Putamen (tissue), 1 donor: ENCODE measurements at regions not wholly inside any gene's neighbourhood (a gene's known extent, or its start where the extent isn't known, plus 50 kb on each side); places are given as distances from the start of the nearest gene placed in this dataset.

Experiments
- DNase-seq: peaks from one replicate; pipeline ENCODE4 v3.0.0-alpha.2; 2016; ENCODE audit warnings: low spot score

DNA sequence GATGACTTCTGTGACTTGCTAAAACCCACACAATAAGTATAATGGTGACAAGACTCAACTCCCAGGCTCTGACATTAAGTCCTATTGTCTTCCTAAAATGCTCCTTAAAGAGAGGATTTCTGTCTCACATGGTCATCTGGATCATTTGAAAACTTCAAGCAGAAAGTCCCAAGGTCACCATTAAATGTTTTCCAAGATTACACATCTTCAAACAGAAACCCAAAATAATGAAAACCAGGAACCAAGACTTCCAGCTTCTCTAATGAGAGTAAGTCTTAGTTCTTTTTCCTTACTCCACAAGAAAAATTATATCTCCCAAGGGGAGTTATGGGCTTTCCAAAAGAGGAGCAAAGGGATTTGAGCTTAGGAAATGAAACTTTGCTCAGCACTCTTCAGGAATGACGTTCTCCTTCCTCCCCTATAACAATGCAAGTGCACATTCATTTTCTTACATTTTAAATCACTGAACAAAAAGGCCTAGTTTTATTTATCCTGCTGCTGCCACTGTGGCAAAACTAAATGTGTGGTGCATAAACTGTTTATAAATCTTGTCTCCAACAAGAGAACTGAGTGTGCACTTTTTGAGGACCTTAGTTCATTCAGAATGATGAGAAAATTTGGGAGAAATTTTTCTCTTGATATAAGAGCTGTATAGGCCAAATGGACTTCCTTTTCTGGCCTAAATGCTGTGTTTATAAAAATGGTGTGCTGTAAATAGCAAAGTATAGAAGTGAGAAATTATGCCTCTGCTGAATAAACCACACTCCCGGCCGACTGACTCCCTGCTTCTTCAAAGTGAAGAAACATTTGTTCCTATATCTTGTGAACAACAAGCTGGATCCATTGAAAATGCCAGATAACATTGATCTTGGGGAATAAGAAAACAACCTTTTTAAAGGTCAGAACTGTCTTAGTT is 148.4 kb upstream of the PLEKHG7 start:
- no peak for DNase-seq

DNA sequence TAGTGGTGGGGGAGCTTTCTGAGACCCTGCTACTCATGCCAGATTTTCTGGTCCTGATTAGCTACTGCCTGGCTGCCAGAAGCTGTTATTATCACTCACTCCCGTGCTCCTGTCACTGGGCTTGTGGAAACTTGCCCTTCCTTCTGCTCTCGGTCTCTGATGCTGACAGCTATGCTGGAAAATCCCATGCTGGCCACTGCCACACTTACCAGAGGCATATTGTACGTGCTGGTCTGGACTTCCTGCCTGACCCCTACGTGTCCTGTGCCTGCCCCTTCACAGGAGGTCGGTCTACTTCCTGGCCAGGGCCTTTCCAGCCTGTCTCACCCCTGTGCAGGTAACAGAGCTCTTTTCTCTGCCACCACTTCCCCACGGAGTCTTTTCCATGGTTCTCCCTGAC is 149.4 kb upstream of the PLEKHG7 start:
- DNase-seq = no peak

DNA sequence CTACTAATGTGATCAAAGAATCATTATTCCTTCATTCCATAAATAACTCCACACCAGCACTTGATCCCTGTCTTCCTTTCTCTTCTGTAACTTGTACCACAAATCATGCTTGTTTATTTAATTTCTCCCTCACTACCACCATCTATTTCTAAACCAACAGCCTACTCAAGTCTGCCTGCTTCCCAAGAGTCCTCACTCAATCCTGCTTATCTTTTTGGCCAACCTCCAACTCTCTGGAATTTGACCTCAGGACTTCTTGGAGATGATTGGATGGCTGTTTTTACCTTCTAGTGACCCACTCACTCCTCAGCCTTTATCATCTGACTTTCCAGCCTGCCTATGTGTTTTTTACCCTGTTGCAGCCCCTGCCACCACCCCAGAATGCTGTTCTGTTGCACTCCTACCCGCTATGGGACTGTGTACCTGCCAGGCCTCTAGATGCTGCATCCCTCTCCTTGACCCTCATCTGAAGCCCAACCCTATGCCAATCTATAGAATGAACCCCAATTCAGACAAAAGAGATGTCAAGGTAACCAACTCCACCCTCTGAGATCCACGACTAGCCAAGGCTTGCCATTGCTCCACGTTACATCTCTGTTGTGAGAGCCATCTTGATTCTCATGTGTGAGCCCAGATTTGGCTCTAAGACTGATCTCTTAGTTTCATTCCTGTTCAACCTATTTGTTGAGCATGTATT is 150.2 kb upstream of the PLEKHG7 start:
- no peak for DNase-seq

DNA sequence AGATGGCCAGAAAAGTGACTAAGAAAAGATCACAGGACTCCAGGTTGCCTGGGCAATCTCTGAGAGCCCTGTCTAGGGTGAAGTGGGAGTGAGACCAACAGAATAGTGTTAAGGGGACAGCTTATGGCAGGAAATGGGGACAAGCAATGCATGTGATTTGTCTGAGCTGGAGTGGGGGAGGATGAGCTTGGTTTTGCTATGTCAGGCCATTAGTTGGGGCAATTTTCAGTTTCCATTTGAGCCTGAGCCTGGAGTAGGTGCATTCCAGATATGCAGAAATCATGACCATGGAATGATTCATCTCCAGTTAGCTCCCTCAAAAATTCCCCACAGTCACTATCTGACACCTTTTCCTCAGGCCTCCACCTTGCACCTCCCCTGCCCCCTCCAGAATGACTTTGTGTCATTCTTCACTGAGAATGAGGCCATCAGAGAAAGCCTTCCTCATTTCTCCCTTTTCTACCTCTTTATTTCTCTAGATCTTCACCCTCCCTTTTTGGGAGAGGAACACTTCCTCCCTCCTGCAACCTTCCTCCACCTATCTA is 150.9 kb upstream of the PLEKHG7 start:
- DNase-seq = no peak

DNA sequence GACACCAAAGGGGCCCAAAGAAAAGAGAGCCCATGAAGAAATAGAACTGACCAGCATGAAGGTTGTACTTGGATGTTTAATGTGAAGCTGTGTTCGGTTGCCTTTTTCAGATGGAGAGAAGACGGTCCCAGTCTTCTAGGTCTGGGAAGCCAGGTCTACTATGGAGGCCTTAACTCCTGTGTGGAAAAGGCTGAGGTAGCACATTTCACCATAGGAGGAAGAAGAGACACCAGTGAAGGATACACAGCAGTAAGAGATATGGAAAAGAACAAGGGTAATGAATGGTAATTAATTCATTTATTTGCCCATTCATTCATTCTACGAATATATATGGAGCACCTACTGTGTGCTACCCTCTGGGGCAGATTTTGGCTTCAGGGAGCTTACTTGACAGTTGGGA is 151.6 kb upstream of the PLEKHG7 start:
- no peak for DNase-seq

DNA sequence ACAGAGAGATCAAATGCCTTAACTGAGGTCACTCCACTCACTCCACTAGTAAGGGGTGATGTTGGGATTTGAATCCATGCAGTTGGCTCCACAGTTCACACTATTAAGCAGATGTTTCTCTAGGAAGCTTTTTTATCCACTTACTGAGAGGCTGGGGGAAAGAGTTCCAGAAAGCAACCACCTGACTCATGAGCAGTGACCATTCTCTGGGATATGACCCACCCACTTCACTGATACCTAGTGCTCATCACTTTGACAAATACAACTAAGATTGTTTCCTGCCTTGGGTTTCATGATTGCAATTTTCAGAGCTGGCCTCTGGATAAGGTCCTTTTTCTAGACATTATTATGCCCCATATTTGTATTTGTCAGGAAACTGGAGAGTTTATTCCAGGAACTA is 152.1 kb upstream of the PLEKHG7 start:
- DNase-seq = no peak

DNA sequence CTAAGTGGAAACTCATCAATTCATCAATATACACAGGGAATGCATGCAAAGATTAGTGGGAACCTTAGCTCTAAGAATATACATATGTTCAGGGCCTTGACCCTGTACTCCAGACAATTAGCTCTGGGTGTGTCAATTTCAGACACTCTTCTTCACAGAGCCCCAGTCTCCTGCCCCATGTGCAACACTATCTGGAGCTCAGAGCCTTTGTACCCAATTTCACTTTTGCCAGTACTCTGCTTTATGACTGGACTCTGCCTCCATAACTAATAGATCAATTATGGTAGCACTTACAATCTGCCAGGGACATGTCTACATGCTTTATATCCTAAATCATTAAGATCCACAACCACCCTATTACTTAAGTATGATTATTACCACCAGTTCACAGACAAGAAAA is 152.5 kb upstream of the PLEKHG7 start:
- no peak for DNase-seq

DNA sequence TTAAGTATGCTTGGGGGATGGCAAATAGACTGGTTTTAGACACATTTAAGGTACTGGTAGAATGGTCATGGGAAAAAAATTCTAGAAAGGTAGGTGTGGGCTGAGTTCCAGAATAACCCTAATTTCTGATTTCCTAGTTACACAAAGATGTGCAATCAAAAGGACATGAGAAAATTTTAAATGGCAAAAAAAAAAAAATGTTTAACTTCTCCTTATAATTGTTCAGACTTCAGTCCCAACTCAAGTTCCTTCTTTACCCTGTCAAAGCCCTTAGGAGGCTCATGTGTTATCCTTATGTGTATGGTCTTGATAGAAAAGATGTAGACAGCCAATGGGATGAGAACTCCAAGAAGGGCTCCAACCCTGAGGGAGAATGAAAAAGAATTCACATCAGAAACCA is 153.3 kb upstream of the PLEKHG7 start:
- DNase-seq = no peak

DNA sequence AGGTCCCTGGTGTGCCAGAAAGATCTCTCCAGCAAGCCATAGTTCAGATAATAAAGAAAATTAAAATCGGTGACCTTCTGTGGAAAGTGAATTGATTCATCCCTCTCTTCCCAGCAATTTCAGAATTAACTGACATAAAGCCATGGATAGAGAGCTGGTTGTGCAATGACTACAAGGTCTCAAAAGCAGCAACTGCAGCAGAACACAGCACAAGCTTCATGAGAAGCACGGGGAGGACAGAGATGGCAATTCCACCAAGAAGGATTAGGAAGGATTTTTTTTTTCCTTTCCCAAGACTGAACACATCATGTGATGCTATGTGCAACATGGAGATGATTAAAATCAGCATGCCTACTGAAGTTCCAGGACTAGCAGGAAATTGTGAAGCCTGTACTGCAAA is 154.9 kb upstream of the PLEKHG7 start:
- DNase-seq = no peak

DNA sequence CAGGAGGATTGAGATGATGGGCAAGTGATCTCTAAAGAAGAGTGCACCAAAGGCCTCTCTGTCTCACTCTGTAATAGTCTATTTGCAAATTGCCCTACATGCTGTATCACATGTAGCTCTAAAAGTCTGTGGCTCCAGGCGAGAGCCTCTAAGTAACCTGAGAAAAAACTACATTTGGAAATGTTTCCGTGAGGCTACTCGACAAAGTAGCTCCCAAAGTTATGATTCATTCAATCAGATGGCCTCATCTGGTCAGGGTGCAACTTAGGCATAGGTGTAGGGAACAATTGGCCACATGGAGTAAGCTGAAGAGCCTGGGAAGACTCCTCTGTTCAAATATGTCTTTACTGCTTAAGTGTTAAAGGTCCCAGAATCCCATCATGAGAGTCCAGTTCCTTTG is 155.4 kb upstream of the PLEKHG7 start:
- no peak for DNase-seq

DNA sequence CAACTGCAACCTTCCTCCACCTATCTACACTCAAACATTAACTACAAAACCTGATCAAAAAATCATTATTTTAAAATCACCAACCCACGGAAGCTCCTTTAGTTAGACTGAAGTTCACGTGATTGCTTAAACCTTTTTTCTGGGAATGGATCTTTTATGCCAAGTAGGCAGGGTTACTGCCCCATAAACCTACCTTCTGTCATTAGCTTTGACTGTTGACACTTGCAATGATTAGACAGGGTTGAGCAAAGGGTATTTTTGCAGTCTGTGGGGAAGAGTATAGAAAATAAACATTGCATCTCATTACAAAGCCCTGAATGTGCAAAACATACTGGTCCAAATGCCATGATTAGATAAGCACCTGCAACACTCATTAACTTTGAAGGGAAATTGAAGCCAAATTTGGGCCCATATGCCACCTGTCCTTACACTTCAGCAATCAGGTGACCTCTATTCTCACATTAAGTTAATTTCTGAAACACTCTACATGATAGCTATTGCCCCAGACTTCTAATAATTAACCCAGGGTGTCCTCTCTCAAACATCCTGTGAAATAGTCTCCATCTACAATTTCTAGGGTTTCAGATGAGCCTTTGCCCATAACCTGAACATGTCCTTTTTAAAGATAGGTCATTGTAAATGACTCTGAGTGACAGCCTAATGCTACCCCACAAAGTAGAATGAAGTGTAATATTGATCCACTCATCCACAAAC is 156.0 kb upstream of the PLEKHG7 start:
- DNase-seq = no peak

DNA sequence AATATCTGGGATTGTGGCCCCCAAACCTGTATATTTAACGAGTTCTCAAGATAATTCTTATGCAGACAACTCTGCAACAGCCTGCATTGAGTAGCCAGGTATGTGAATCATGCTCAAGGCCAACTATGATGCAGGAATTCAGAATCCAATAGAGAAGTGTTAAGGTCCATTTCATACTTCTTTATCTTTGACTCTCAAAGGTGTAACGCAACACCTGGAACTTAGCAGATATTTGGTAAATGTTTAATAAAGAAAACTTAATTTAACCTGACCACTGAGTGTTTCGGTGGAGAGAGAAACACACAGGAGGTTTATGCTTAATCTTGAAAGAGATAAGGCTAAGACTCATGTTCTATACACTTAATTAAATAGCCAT is 156.5 kb upstream of the PLEKHG7 start:
- no peak for DNase-seq

DNA sequence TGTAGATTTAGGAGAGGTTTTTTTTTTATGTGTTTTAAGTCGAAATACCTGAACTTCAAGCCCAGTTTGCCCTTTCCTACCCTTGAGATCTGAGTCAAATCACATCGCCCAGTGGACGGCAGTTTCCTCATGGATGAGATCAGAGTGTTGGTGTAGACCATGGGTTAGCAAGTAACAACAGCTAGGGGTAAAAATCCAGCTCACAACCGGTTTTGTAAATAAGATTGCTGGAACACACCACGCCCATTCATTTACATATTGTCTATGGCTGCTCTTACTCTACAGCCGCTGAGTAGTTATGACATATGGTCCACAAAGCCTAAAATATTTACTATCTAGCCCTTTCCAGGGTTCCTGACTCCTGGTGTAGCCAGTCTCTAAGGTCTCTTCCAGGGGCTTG is 158.5 kb upstream of the PLEKHG7 start:
- no peak for DNase-seq

DNA sequence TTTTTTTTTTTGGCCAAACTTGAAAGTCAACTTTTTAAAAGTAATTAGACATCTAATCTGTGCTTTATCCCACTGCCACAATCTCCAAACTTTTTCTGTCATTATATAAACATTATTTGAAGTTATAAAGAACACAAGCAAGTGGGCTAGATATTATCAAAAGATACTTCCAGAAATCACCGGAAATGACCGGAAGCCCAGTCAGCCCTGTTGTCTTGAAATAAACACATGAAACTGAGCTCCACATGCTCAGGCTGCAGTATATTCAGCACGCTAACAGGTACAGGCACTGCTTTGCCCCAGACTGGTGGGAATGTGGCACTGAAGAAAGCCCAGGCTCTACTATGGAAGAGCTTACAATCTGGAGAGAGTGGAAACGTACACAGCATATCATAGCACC is 158.9 kb upstream of the PLEKHG7 start:
- DNase-seq = no peak

DNA sequence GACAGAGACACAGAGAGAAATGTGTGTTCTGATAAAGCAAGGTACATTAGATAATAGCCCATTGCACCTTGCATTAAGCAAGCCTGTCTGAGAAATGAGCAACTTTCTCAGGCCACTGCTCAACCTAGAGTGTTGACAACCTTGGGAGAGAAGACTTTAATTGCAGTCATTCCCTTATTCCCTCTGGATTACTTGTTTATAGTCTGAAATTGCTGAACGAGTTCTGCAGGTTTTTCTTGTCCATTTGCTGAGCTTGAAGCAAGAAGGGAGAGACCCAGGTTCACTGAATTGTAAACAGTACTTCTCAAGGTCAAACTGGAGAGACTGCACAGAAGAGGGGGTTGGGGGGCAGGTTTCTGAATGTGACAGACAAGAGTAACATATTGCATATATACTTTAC is 159.4 kb upstream of the PLEKHG7 start:
- DNase-seq = no peak

DNA sequence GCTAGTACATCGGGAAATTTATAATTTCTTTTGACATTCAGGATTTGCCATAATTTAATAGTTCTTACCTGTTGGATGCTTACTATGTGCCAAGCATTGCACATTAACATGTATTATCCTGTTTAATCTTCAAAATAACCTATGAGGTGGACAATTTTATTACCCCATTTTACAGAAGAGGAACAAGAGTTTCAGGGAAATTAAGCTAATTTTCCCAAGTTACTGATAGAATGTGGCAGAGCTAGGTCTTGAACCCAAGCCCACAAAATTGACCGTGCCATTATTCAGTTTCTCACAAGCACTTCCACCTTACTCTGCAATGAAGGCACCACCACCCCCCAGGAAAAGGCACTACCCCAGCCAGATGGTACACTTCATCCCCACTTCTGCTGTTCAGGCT is 161.1 kb upstream of the PLEKHG7 start:
- DNase-seq = no peak

DNA sequence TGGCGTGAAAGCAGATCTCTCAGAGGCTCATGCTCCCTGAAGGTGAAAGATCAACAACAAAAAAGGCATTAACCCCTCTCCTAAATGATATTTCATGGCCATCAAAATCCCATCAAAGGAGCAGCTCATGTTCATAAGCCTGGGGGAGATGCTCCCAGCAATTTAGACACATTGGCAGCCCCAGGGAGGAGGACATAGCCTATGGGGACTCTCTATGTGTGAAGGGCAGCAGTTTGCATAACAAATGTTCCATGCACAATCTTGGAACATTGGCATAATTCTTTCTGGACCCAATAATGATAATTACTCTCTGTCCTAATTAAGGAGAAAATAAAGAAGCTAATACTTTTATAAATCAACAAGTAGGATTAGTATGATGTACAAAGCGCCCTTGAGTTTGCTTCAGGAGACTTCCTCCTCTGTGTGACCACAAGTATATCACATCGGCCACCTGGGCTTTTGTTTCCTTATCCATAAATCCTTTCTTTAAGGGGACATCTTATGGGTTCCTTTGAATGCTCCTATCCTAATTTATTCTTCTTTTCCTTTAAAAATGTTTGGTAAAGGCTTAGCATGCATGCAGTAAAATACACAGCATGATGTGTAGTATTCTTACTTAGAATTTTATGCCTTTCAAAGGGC is 161.9 kb upstream of the PLEKHG7 start:
- DNase-seq = no peak

DNA sequence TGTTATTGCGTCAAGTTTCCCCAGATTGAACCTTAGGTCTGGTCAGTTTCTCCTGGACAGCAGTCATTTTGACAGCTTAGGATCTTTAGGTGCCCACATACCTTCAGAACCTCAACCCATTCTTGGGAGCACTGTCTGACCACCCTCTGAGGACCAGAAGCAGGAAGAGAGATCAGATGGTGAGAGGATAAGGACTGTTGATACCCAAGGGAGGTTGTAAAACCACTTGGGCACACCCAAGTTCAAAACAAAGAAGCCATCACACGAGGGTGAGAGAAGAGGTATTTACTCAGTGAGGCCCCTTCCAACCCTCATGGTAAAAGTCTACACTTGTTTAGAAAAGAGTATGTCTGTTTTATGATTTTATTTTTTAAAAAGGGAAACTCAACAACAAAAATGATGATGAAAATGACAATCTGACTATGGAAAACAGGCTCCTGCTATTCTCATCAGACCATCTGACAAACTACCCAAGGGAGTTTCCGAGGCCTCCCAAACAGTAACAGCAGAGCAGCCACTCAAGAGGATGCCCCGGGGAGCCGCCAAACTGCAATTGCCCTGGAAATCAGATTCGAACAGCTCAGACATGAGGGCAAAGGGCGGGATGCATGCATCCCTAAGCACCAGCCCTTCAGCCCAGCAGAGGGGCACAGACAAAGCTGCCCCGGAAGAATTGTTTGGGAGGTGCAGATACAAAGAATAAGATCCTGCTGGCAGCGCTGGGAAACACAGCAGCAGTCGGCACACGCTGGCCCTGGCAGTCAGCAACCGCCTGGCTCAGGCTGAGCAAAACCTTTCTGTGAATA is 162.6 kb upstream of the PLEKHG7 start:
- no peak for DNase-seq

DNA sequence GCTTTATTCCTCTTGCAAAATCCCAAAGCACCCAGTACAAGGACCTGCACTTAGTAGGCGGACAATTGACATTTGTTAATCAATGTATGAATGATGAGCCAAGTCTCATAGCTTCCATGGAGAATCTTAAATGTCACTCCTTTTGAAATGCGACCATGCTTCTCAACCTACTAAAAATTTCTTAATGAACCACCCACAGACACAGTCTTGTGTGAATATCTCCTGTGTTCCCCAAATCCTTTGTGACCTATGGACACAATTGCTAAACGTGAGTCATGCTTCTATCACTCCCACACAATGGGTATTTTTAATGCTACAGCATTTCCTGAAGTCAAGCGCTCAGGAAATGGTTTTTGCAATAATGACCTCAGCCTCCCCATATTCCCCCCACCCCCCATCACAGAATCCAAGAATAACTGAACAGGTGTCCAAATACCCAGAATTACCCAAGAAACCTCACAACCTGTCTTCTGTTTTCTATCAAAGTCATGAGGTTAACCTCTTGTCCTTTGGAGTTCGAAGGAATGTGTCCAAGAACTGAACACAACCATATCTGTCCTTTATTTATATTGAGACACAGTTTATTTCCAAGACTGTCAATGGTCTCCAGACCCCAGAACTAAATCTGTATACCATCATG is 163.6 kb upstream of the PLEKHG7 start:
- no peak for DNase-seq

DNA sequence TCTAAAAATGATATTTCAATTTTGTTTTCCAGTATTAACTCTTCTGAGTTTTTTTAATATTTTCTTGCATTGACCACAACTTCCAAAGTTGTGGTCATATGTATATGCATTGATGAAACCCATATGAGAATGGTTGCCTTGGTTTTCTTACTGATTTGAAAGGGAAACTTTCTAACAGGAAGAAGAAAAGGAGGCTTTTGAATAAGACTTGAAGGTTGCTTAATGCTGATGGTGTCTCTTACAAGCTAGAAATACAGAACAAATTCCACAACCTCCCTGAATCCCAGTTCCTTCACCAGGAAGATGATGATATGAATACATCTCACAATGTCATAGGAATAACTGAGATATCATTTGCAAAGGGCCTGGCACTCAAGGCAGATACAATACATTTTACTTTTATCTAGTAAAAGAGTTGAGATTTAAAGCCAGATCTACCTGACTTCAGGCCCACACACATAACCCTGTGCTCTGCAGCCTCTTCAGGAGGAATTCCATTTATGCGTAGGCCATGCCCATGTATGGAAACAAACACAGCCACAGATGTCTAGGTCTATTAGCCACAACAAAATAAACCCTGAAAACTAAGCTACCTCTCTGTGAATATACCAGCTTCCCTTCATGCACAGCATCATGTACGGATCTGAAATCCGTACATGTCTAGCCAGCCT is 165.4 kb upstream of the PLEKHG7 start:
- no peak for DNase-seq
